T-helper 17 cell (primary cell): ENCODE measurements at regions not wholly inside any gene's neighbourhood (a gene's known extent, or its start where the extent isn't known, plus 50 kb on each side); places are given as distances from the start of the nearest gene placed in this dataset.
"Not testable (repeated sequence)": the region's sequence is repeated elsewhere in the genome, so short reads cannot be mapped to it uniquely, and the experiment has no call there.

Source experiments
- ATAC-seq: fragments of 150-1000 bp; cut with Tn5 transposase; 2 replicates; pipeline ENCODE4 v1.10.0; 2021; ENCODE audit warnings: mild to moderate bottlenecking, moderate library complexity
- DNase-seq, 3 donors: peaks; one replicate each; pipeline versions ENCODE4 v3.0.0 to v3.0.0-alpha.2; 2020 to 2021
- H3K9me3 ChIP-seq: one replicate; pipeline ENCODE4 v1.7.0; 2013; ENCODE audit warnings: low read length, mild to moderate bottlenecking; ENCODE audit not compliant: control insufficient read depth, poor library complexity, severe bottlenecking
- H3K27ac Mint-ChIP-seq: one replicate; pipeline ENCODE4 v1.8.0; 2022; ENCODE audit warnings: mild to moderate bottlenecking, moderate library complexity, mixed read lengths
- H3K27me3 Mint-ChIP-seq: one replicate; pipeline ENCODE4 v1.8.0; 2022; ENCODE audit warnings: mixed read lengths
- H3K36me3 Mint-ChIP-seq: one replicate; pipeline ENCODE4 v1.8.0; 2022; ENCODE audit warnings: low read depth, mixed read lengths
- H3K4me1 Mint-ChIP-seq: one replicate; pipeline ENCODE4 v1.8.0; 2022; ENCODE audit warnings: mild to moderate bottlenecking, mixed read lengths
- H3K4me3 Mint-ChIP-seq: one replicate; pipeline ENCODE4 v1.8.0; 2022; ENCODE audit warnings: mild to moderate bottlenecking, moderate library complexity, mixed read lengths

GRCh38 chrX:41034902-41035301 is 50.3 kb upstream of the USP9X start:
- not testable (repeated sequence) for H3K9me3 ChIP-seq, H3K36me3 Mint-ChIP-seq, H3K27ac Mint-ChIP-seq, DNase-seq, H3K27me3 Mint-ChIP-seq, H3K4me3 Mint-ChIP-seq, H3K4me1 Mint-ChIP-seq, ATAC-seq
